HG03159 (cell line): ENCODE measurements at regions not wholly inside any gene's neighbourhood (a gene's known extent, or its start where the extent isn't known, plus 50 kb on each side); places are given as distances from the start of the nearest gene placed in this dataset.
"Not testable (repeated sequence)": the region's sequence is repeated elsewhere in the genome, so short reads cannot be mapped to it uniquely, and the experiment has no call there.

Experiments
- ATAC-seq: cut with Tn5 transposase; IDR thresholded peaks from one replicate; pipeline ENCODE4 v1.9.1; 2021; ENCODE audit warnings: mild to moderate bottlenecking, moderate library complexity; ENCODE audit not compliant: unreplicated experiment

DNA sequence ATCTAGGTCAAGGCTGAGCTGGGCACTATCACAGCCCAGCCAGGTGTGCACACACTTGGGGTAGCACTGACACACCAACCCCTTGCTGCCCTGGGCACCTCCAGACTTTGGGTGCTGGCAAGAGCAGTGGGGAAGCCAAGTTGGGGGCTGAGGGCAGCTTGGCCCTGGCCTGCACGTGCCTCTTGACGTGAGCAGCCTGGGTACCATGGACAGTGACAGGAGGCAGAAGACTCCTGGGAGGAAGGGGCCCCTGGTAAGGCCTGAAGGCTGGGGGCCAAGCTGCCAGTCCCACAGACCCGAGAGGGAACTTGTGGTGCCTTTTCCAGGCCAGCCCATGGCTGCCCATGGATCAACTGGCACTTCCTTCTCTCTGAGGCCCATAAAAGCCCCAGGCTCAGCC is 124.1 kb upstream of the SFSWAP start:
- ATAC-seq, result no peak

DNA sequence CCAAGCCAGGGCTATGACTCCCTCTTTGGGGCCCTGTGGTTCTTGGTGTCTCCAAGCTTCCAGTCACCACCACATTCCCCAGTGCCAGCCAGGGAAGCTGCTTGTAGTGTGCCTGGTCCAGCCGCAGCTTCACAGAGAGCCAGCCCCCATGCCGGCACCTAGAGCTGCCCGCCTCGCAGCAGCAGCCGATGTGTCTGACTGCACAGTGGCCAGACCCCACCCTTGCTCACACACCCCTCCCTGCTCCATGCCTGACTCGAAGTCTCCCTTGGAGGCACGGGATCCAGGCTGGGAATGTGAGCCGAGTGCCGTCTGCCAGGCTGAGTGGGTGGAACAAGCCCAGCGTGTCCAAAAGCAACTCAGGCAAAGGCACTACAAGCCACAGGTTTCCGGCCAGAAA is 123.3 kb upstream of the SFSWAP start:
- no peak for ATAC-seq

DNA sequence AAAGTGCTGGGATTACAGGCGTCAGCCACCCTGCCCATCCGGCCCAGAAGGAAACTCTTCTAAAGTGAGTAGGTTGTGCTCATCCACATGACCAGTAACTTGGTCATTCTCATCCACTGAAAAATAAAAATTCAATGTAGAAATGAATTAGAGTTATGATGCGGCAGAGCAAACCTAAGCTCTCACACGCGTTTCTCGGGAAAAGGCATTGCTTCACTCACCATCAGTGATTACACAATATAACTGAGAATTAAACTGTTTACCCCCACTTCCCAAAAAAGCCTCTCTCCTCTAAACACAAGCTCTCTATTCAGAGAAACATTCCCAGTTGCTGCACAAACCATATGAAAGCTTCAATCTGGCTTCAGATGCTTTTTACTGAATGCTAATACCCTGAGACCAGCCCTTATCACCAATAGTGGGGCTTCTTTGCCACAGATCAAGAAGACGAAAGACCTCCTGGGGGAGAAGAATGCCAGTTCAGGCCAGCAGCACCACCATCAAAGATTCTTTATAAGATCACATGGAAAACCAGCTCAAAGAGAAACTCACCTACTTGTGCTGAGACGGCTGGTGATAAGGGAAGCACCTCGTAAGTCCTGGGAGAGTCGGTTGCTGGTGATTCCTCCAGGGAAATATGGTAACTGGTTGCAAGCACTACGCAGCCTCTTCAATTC is 121.5 kb upstream of the SFSWAP start:
- ATAC-seq, result no peak

DNA sequence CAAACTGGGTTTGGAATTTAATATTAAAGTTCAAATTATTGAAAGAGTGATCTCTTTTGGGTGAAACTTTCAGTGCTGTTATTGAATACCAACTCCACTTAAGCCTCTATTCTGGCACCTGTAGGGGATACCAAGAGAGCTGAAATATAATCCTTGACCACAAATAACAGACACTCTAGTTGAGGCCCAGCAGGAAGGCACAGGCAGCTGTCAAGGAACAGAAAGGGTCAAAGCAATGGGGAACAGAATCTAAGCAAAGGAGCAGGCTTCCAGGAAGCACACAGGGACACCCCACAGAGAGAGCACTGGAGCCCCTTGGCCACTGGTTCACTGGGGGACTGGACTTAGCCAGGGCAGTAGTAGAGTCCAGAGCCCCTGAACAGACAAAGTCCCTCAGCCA is 120.9 kb upstream of the SFSWAP start:
- ATAC-seq, result no peak

DNA sequence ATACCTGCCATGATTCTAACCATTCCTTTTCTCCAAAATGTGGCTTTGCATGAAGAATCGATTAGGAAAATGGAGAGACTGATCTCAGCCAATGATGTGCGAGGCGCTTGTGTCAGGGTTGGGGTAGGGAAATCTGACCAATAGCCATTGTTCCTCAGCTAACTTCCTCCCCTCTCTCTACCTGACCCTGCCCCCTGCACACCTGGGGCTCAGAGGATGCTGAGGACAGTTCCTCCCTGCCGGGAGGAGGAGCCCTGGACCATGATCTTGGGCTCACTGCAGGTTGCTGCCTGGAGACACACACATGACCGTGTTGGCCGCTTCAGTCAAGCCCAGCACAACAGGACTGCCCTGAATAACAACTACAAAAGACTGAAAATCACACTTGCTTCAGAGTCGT is 119.8 kb upstream of the SFSWAP start:
- no peak for ATAC-seq

DNA sequence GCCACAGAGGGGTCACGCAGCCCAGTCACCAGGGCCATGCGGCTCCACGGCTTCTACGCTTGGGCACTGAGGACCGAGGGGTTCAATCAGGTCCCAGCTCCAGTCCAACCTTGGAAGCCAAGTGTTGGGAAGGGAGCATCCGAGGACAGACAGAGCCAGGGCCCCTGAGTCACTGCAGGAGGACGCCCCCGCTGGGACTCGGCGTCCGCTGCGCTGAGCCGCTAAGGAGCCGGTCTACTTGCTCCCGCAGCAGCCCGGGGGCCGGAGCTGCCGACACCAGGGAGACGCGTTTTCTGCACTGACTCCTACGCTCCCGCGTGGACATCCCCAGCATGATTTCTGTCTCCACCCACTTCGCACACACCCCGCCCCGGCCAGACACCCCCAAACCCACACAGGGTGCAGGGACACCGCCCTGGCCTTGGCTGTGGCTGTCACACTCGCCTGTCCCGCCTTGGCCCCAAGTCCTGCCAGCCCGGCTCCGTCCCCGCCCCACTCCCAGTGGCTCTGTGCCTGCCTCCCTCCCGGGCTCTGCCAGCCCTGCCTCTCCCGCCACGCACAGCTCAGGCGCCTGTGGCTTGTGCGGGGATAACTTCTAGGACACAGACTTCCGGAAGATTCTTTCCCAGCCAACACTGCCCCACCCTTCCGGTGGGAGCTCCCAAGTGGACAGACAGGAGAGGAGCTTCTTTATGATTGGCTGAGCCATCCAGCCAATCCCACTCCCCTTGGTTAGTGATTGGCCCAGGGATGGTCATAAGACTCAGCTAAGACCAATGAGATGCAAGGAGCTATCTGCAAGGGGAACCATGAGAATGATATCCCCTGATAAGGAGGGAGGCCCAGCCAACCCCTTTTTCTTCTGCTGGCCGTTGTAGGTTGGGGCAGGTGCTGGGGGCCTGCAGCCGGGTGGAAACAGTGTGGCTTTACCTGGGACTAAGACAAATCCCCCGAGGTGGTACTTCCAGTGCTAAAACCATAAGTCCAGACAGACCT is 118.9 kb upstream of the SFSWAP start:
- no peak for ATAC-seq

DNA sequence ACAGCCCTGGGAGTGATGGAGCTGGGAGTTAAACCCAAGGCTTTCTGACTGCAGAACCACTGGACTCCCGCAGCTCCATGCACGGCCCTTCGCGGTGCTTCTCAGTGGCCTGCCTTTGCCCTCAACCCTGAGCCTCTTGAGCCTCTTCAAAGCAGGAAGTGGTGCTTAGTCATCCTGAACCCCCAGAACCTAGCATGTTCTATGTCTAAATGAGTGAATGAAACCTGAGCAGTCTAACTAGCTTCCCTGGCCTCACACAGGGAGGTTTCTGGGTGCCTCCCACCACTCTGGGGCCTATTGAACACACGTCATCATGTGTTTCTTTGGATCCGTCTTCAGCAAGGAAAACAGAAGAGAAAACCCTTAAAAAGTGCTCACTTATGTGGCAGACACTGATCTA is 117.9 kb upstream of the SFSWAP start:
- peak; percentile 95 for ATAC-seq

DNA sequence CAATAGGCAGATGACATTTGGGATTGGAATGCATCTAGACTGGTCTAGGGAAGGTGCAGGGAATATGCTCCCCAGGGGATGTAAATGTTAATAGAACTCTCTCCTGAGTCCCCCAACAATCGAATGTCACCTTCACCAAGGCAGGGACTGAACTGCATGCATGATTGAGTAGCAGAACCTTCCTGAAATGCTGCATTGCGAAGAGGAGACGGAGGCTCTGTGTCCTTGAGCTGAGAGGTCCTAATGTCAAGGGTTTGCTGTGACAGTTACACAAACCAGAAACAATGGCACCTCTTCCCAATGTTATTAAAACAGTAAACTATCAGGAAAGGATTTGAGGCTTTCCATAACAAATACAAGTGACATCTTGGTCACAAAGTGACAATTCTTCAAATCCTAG is 117.5 kb upstream of the SFSWAP start:
- ATAC-seq, result no peak

DNA sequence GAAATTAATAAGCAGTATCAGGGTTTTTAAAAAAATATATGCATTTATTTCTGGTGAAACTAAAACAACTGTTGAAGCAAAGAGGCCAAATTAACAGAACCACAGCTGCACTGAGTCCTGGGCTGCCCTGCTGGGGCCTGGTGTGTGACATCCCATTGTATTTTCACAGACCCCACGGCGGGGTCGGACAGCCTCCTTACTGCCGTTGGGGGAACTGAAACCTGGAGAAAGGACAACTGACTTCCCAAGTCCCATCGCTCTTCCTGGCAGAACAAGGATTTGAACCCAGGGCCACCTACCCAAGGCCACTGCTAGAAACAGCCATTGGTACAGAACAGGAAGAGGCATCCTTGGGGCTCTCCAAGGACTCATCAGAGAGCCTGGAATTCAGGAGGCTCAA is 114.8 kb upstream of the SFSWAP start:
- ATAC-seq, result no peak

DNA sequence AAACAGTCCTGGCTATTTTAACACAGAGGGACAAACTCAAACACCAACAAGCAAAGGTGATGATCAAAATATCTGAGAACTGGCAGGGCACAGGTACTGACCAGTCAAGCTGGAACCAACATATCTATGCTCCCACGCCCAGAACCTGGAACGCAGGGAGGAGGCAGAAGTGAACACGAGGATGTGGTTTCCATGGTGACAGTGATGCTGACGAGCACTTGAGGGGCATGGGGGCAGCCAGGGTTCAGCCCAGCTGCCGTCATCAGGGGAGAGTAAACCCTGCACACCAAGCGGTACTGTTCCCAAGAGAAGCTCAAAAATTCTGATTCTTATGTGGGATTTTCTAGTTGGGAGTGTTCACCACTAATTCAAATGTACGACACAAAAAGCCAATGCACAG is 113.6 kb upstream of the SFSWAP start:
- ATAC-seq, result no peak

DNA sequence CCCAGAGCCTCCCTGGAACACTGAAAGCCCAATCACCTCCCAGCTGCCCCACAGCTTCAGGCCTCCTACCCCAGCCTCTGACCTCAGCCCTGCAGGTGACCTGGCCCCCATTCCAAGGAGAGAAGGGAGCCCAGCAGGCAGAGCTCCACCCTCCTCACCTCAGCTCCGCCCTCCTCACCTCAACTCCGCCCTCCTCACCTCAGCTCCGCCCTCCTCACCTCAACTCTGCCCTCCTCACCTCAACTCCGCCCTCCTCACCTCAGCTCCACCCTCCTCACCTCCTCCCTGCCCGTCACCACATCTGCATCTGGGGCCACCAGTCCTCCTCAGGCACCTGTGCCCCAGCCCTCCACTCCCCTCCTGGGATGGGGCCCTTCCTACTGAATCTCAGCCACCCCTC is 112.2 kb upstream of the SFSWAP start:
- no peak for ATAC-seq

DNA sequence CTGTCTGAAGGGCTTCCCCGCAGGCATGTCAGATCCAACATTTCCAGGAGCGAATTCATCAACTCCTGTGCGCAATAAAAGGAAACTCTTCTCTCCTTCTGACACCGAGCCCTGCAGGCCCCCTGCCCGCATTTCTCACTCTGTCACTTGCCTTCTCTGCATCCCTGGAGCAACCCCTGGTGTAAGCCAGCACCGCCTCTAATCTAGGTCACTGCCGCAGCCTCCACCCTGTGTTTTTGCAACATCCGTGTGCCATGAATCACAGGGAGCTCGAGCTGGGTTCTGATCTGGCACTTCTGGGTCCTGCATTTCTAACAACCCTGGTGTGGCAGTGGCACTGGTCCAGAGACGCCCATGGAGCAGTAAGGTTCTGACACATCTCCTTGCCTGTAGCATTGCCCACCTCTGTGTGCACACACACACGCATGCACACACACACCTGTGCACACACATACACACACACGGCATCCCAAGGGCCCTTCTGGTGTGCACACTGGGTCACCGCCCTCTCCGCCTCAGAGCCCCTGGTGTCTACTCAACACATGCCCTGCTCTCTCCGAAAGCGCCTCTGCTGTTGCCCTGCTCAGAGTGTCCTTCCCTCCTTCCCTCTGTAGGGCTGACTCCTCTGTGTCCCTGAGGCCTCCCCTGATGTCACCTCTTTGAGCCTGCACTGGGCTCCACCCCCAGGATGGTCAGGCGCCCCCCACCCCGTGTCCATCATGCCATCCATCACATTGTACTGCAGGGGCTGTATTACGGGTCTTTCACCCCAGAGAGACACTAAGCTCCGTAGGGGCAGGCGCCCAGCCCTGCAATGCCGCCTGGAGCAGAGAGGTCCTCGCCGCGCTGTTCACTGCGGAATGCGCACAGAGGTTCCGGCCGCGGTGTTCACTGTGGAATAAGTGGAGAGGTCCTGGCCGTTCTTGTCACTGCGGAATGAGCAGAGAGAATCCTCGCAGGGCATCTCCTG is 111.4 kb upstream of the SFSWAP start:
- no peak for ATAC-seq

DNA sequence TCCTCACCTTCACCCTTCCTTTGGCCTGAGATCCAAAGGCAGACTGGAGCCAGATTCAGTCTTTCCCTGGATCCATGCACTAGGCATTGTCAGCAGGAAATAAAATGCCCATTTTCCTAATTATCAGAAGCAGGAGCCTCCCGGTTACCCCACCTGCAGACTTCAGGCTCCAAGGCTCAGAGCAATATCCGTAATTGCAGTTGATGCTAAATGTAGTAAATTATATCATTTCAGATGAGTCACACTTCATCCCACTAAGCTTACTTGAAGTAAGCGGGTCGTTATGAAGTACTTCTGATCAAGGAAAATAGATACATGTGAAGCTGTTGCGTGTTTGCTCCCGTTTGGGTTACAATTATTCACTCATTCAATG is 110.7 kb upstream of the SFSWAP start:
- ATAC-seq, result no peak

DNA sequence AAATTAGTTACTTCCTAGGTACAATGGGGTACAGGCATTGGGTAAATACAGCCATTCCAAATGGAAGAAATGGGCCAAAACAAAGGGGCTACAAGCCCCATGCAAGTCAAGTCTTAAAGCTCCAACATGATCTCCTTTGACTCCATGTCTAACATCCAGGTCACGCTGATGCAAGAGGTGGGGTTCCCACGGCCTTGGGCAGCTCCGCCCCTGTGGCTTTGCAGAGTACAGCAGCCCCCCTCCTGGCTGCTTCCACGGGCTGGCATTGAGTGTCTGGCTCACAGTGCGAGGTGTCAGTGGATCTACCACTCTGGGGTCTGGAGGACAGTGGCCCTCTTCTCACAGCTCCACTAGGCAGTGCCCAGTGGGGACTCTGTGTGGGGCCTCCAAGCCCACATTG is 109.4 kb upstream of the SFSWAP start:
- not testable (repeated sequence) for ATAC-seq

DNA sequence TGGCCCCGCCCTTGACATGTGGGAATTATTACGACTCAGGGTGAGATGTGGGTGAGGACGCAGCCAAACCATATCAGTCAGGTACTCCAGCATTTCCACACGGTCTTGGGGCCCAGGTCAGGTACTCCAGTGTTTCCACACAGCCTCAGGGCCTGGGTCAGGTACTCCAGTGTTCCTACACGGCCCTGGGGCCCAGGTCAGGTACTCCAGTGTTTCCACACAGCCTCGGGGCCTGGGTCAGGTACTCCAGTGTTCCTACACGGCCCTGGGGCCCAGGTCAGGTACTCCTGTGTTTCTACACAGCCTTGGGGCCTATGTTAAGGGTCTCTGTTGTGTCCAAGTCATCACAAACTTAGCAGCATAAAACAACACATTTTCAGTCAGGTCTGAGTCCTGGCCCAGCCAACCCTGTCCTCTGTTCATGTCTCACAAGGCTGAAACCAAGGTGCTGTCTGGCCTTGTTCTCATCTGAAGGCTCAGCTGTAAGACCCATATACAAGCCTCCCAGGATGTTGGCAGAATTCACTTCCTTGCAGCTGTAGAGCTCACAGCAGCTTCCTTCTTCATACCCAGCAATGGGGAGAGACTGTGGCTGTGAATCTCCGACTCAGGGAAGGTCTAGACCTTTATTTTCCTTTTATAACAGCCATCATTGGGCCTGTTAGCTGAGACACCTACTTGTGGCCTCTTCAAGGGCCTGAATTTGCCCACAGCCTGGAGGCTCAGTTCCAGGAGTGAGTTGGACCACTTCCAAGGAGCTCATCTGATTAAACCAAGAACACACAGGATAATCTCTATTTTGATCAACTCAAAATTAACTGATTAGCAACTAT is 107.6 kb upstream of the SFSWAP start:
- ATAC-seq, result no peak

DNA sequence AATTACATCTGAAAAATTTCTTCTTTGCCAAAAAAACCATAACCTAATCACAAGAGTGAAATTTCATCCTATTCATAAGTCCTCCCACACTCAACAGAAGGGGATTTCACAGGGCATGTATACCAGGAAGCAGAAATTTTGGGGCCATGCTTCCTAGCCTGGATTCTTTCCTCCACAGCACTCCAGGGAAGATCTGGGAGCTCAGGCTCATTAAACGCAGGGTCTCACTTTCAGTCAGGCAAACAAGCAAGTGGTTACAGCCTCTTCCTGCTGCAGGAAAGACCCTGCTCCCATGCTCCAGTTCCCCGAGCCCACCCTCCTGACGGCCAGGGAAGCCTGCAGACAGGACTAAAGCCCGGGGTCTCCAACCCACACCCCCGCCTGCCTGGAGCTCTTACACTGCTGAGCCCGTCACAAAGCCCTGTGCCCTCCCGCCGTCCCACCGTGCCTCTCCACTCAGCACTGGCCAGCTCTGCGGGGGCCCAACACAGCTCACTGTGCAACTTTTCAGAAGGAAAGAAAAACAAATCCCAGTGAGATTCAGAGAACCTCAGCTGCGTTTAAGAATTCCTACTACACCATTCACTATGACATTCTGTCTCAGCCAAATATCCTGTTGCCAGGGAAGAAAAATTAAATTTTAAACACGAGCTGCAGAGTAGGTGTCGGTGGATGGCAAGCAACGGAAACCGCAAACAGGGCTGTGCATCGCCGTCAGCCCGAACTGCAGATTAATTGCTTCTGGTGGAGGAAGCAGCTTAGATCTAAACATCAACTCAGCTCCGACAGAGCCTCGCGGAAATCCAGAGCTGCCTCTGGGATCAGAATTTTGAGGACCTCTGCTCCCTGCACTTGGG is 106.7 kb upstream of the SFSWAP start:
- ATAC-seq, result no peak

DNA sequence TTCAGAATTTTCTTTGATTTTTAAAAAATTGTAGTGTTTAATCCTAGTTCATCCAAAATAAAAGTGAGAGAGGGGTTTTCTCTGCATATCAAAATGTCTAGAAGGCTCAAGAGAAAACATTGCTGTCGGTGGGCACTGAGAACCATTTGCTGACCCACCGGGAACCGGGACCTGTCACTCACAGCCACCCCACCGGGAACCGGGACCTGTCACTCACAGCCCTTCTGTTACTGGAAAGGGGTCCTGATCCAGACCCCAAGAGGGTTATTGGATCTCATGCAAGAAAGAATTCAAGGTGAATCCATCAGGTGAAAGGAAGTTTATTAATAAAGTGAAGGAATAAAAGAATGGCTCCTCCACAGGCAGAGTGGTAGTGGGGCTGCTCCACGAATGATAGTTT is 106.0 kb upstream of the SFSWAP start:
- no peak for ATAC-seq

DNA sequence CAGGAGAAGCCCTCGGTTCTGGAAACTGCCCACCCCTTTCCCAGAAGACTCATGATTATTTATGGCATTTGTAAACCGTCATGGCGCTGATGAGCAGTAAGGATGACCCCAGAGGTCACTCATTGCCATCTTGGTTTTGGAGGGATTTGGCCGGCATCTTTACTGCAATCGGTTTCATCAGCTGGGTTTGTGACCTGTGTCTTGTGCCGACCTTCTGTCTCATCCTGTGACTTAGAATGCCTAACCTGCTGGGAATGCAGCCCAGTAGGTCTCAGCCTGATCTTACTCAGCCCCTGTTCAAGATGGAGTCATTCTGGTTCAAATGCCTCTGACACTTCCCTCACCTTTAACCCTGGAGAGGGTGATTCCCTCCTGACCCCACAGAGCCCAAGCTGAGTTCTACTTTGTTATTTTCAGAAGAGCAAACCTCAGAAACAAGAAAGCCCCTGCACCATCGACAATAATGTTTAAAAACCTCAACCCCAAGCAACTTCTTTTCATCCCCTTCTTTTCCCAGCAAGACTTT is 105.5 kb upstream of the SFSWAP start:
- ATAC-seq, result no peak

DNA sequence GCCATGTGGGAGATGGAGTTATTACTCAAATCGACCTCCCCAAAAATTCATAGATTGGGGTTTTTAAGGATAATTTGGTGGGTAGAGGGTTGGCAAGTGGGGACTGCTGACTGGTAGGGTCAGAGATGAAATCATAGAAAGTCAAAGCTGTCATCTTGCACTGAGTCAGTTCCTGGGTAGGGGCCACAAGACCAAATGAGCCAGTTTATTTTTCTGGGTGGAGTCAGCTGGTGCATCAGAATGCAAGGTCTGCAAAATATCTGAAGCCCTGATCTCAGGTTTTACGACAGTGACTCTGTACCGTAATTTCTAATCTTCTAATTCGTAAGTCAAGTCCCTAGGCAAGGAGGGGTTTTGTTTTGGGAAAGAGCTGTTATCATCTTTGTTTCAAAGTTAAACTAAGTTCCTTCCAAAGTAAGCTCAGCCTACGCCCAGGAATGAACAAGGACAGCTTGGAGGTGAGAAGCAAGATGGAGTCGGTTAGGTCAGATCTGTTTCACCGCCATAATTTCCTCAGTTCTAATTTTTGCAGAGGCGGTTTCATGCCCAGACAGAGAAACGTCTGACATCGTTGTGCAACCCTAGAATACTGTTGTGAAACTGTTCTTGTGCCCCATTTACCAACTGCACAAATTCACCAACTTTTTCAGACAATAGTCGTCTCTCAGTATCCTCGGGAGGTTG is 104.5 kb upstream of the SFSWAP start:
- ATAC-seq, result no peak
